H1 (cell line): ENCODE measurements at regions not wholly inside any gene's neighbourhood (a gene's known extent, or its start where the extent isn't known, plus 50 kb on each side); places are given as distances from the start of the nearest gene placed in this dataset.

ENCODE experiments used
- CTCF ChIA-PET: fragments of 300-600 bp; sonication (Branson Sonifier 250); formaldehyde crosslinking; loops from one replicate; lab custom pipeline; 2021; ENCODE audit not compliant: partially characterized antibody; lab: Charles Lee
- POLR2A ChIA-PET: fragments of 300-600 bp; sonication (Branson Sonifier 250); formaldehyde crosslinking; loops from one replicate; lab custom pipeline; 2021; ENCODE audit warnings: inconsistent platforms; ENCODE audit not compliant: partially characterized antibody; lab: Charles Lee
- DNase-seq, 2 experiments: peaks; one replicate each; pipeline versions ENCODE4 v3.0.0 to v3.0.0-alpha.2; 2010 to 2022; ENCODE audit warnings: low spot score in 2 of 2, low read depth in 1 of 2, mixed read lengths in 1 of 2
- FAIRE-seq: peaks from 2 replicates; lab custom pipeline; 2011; peaks lifted over from hg19 to GRCh38; lab: Jason Lieb, UNC
- H2AFZ ChIP-seq: 2 replicates; pipeline ENCODE4 v1.8.1; 2012; ENCODE audit warnings: low read length, inconsistent platforms
- H2AK5ac ChIP-seq: 2 replicates; pipeline ENCODE4 v1.6.1; 2013; ENCODE audit warnings: low read depth, low read length
- H2BK120ac ChIP-seq: replicated peaks from 2 replicates; pipeline ENCODE3; 2013; ENCODE audit warnings: low read depth, low read length, inconsistent platforms
- H2BK12ac ChIP-seq: 2 replicates; pipeline ENCODE4 v1.6.1; 2013; ENCODE audit warnings: low read depth, low read length
- H2BK15ac ChIP-seq: 2 replicates; pipeline ENCODE4 v1.6.1; 2013; ENCODE audit warnings: low read length
- H2BK20ac ChIP-seq: 2 replicates; pipeline ENCODE4 v1.6.1; 2013; ENCODE audit warnings: low read length
- H2BK5ac ChIP-seq: 2 replicates; pipeline ENCODE4 v1.6.1; 2013; ENCODE audit warnings: low read depth, low read length
- H3K14ac ChIP-seq: 2 replicates; pipeline ENCODE4 v1.6.1; 2013; ENCODE audit warnings: inconsistent platforms; ENCODE audit not compliant: insufficient read length
- H3K18ac ChIP-seq: 2 replicates; pipeline ENCODE4 v1.6.1; 2013; ENCODE audit warnings: low read length; ENCODE audit errors: extremely low read depth
- H3K23ac ChIP-seq: 2 replicates; pipeline ENCODE4 v1.6.1; 2013; ENCODE audit warnings: inconsistent platforms; ENCODE audit not compliant: insufficient read length
- H3K23me2 ChIP-seq: 2 replicates; pipeline ENCODE4 v1.6.1; 2013; ENCODE audit warnings: low read depth, low read length
- H3K27ac ChIP-seq: 2 replicates; pipeline ENCODE4 v1.6.1; 2011; ENCODE audit warnings: low read depth, low read length, inconsistent platforms
- H3K27me3 ChIP-seq, 4 experiments: replicated peaks in 1 of 4; 1 replicate in 1 of 4; 2 replicates in 3 of 4; pipeline versions ENCODE4 v1.6.1 to v1.8.1; 2011 to 2013; ENCODE audit warnings: low read length in 3 of 4, mild to moderate bottlenecking in 3 of 4, inconsistent platforms in 2 of 4, mixed read lengths in 2 of 4, moderate library complexity in 1 of 4; ENCODE audit not compliant: control insufficient read depth in 3 of 4, insufficient read depth in 3 of 4; ENCODE audit errors: extremely low read depth in 1 of 4
- H3K36me3 ChIP-seq, 4 experiments: 2 replicates each; pipeline versions ENCODE4 v1.6.1 to v1.8.1; 2011 to 2013; ENCODE audit warnings: mild to moderate bottlenecking in 4 of 4, low read length in 3 of 4, moderate library complexity in 2 of 4, control low read depth in 1 of 4, inconsistent platforms in 1 of 4; ENCODE audit not compliant: insufficient read depth in 4 of 4, control insufficient read depth in 2 of 4
- H3K4ac ChIP-seq: replicated peaks from 2 replicates; pipeline ENCODE3; 2013; ENCODE audit warnings: low read length, low read depth, mixed read lengths, inconsistent platforms; ENCODE audit not compliant: insufficient read length
- H3K4me1 ChIP-seq, 4 experiments: replicated peaks in 1 of 4; 1 replicate in 1 of 4; 2 replicates in 3 of 4; pipeline versions ENCODE4 v1.6.1 to v1.8.1; 2011 to 2013; ENCODE audit warnings: low read length in 3 of 4, inconsistent platforms in 2 of 4, mixed read lengths in 1 of 4; ENCODE audit not compliant: insufficient read depth in 4 of 4, control insufficient read depth in 3 of 4
- H3K4me2 ChIP-seq, 2 experiments: 2 replicates each; pipeline versions ENCODE4 v1.6.1 to v1.8.1; 2011 to 2013; ENCODE audit warnings: low read depth in 2 of 2, low read length in 2 of 2, control low read depth in 1 of 2, inconsistent platforms in 1 of 2, mild to moderate bottlenecking in 1 of 2; ENCODE audit not compliant: insufficient read depth in 1 of 2
- H3K4me3 ChIP-seq, 4 experiments: fragments of 200-600, 300-600 bp in 1 of 4; sonication (generic), shearing (Covaris generic), sonication (Bioruptor Twin) in 1 of 4; 2 replicates each; pipeline versions ENCODE4 v1.5.1 to v1.8.1; 2011 to 2016; ENCODE audit warnings: low read length in 4 of 4, low read depth in 3 of 4, control low read depth in 2 of 4, inconsistent platforms in 2 of 4, mild to moderate bottlenecking in 2 of 4, mixed read lengths in 1 of 4, moderate library complexity in 1 of 4; ENCODE audit not compliant: insufficient read depth in 2 of 4; ENCODE audit errors: extremely low read depth in 1 of 4
- H3K56ac ChIP-seq: replicated peaks from 2 replicates; pipeline ENCODE3; 2013; ENCODE audit warnings: low read depth, mild to moderate bottlenecking, mixed read lengths, low read length, inconsistent platforms; ENCODE audit not compliant: insufficient read length
- H3K79me1 ChIP-seq: 2 replicates; pipeline ENCODE4 v1.6.1; 2013; ENCODE audit warnings: low read depth, low read length, control low read depth
- H3K79me2 ChIP-seq, 2 experiments: 2 replicates each; pipeline versions ENCODE4 v1.6.1 to v1.8.1; 2012 to 2013; ENCODE audit warnings: low read length in 2 of 2, mild to moderate bottlenecking in 2 of 2, inconsistent platforms in 1 of 2; ENCODE audit not compliant: insufficient read depth in 2 of 2, control insufficient read depth in 1 of 2
- H3K9ac ChIP-seq, 4 experiments: replicated peaks in 1 of 4; 1 replicate in 1 of 4; 2 replicates in 3 of 4; pipeline versions ENCODE4 v1.6.1 to v1.8.1; 2011 to 2013; ENCODE audit warnings: low read depth in 3 of 4, low read length in 3 of 4, control low read depth in 2 of 4, mild to moderate bottlenecking in 2 of 4, moderate library complexity in 2 of 4, inconsistent platforms in 1 of 4; ENCODE audit errors: extremely low read depth in 1 of 4
- H3K9me3 ChIP-seq, 2 experiments: 2 replicates each; pipeline versions ENCODE4 v1.6.1 to v1.8.1; 2012 to 2013; ENCODE audit warnings: mild to moderate bottlenecking in 2 of 2, moderate library complexity in 2 of 2, control low read depth in 1 of 2, inconsistent platforms in 1 of 2, low read depth in 1 of 2, low read length in 1 of 2, mixed read lengths in 1 of 2; ENCODE audit not compliant: insufficient read depth in 2 of 2
- H4K20me1 ChIP-seq, 2 experiments: replicated peaks in 1 of 2; 2 replicates each; pipeline versions ENCODE3 to v1.8.1; 2011 to 2013; ENCODE audit warnings: inconsistent platforms in 2 of 2, low read length in 2 of 2, mild to moderate bottlenecking in 1 of 2; ENCODE audit not compliant: insufficient read depth in 2 of 2, control insufficient read depth in 1 of 2
- H4K5ac ChIP-seq: 2 replicates; pipeline ENCODE4 v1.6.1; 2013; ENCODE audit warnings: low read length, low read depth, mixed read lengths, inconsistent platforms; ENCODE audit not compliant: insufficient read length
- H4K8ac ChIP-seq: 2 replicates; pipeline ENCODE4 v1.8.0; 2013; ENCODE audit warnings: mild to moderate bottlenecking, moderate library complexity, low read length, inconsistent platforms; ENCODE audit not compliant: insufficient read depth; ENCODE audit errors: extremely low read depth
- H4K91ac ChIP-seq: replicated peaks from 2 replicates; pipeline ENCODE3; 2013; ENCODE audit warnings: low read length, mixed read lengths, inconsistent platforms; ENCODE audit not compliant: insufficient read length
- PHF8 ChIP-seq: fragments of 200-600 bp; sonication (generic); conservative IDR thresholded peaks from 2 replicates; pipeline ENCODE4 v1.7.1; 2012; ENCODE audit warnings: low read depth, mild to moderate bottlenecking, inconsistent platforms, low read length, moderate library complexity
- RFX5 ChIP-seq: IDR thresholded peaks from 2 replicates; pipeline ENCODE4 v1.6.1; 2011; ENCODE audit warnings: low read depth, low read length, improper control_type of control experiment, borderline replicate concordance
- WGBS, 2 experiments: shearing (Covaris generic) in 1 of 2; methylation state at CpG; one replicate each; pipeline versions ENCODE4 v1.1.6 to v1.1.7; 2013 to 2015; ENCODE audit warnings: low lambda C conversion rate in 2 of 2, mixed read lengths in 2 of 2, inconsistent platforms in 1 of 2, low coverage in 1 of 2, missing lambda C conversion rate in 1 of 2; ENCODE audit not compliant: insufficient replicate concordance in 2 of 2, insufficient coverage in 1 of 2, insufficient read length in 1 of 2; ENCODE audit errors: extremely low coverage in 1 of 2, missing lambda C conversion rate in 1 of 2; 5-methylcytosine and 5-hydroxymethylcytosine counted together
- TF ChIP-seq, protein P1 (sequence below), 3 experiments: IDR thresholded peaks; 1 replicate in 2 of 3; 2 replicates in 1 of 3; pipeline versions ENCODE4 v1.5.1 to v1.6.1; 2011; ENCODE audit warnings: low read length in 3 of 3, mild to moderate bottlenecking in 3 of 3, inconsistent platforms in 2 of 3, low read depth in 1 of 3, moderate library complexity in 1 of 3; ENCODE audit not compliant: insufficient read depth in 1 of 3; ENCODE audit errors: control extremely low read depth in 1 of 3

DNA sequence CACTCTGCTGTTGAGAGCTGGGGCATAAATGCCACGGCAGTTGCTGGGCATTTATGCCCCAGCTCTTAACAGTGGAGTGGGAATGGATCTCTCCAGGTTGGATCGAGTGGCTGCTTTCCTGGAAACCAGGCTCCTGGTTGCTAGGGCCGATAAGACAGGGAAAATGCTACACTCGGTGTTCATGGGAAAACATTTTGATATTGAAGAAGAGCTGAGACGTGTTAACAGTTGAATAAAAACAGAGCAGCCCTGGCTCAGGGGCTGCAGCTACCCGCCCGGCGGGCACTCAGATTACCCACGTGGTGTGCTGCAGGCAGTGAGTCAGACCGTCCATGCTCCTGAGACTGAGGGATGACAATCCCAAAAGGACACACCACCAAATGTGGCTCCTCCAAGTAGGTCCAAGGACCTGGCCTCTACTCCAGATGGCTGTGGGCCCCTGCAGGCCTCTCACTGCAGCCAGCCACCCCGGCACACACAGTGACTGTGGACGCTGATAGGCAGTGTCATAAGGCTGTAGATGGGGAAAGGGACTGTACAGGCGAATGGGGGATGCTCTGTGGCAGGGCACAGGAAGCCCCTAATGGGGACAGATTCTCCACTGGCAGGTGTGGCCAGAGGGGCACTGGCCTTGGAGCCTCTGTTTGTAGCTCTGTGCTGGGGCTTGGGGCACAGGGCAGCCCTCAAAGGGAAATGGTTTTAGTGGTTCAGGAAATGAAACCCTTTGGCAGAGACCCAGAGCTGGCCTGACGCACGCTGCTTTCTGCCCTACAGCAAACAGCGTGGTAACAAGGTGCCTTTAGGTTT is 237.8 kb downstream of the LY86 start:
- ChIA-PET CTCF (interaction anchor here (1.2 to 2.4 kb wide), 2 partner anchors 34 to 38 kb away, joined by 4 to 5 read pairs; no protein-coding TSS in a partner anchor), POLR2A (no interaction called here)
- no peak overlapping the region for H2AK5ac ChIP-seq
- no peak overlapping the region for H3K4me3 ChIP-seq
- no peak overlapping the region for H4K5ac ChIP-seq
- H3K79me2 ChIP-seq, result no peaks in the 10 kb centered on the region
- H3K36me3 ChIP-seq, result no peaks in the 10 kb centered on the region
- H2BK15ac ChIP-seq, result no peak overlapping the region
- DNase-seq (no peak), FAIRE-seq (no peak)
- H3K27me3 ChIP-seq, result no peaks in the 10 kb centered on the region
- H3K4me1 ChIP-seq, result peaks cover 0 to 10% (median 6%) of the 10 kb centered on the region in 4 experiments; a peak in 4 of 7 replicates
- H2BK120ac ChIP-seq, result no peak overlapping the region
- no peak overlapping the region for H3K9ac ChIP-seq
- H4K8ac ChIP-seq, result peak overlapping the region; percentile 42; the same call in 1 of the 2 replicates
- H3K27ac ChIP-seq, result no peak overlapping the region
- H3K56ac ChIP-seq, result peak overlapping the region; percentile 10
- no peak overlapping the region for H3K23ac ChIP-seq
- no peak overlapping the region for H2BK20ac ChIP-seq
- 0 out of 2 replicates have a peak overlapping the region, but pooled peaks have one; percentile 9 for H2BK12ac ChIP-seq
- no peaks in the 10 kb centered on the region for H3K9me3 ChIP-seq
- H3K14ac ChIP-seq, result no peak overlapping the region
- no peak overlapping the region for H3K4ac ChIP-seq
- H4K91ac ChIP-seq, result no peak overlapping the region
- no peak overlapping the region for H3K4me2 ChIP-seq
- WGBS, 2 experiments, result 89% methylated on average over 16 of the region's 16 CpGs; no CpG with 5 or more reads in 1 of the 2 experiments
- H4K20me1 ChIP-seq, result no peaks in the 10 kb centered on the region
- H3K23me2 ChIP-seq, result peaks cover 4% of the 10 kb centered on the region; the same call in 1 of the 2 replicates
- no peak overlapping the region for H2BK5ac ChIP-seq
- H2AFZ ChIP-seq, result no peak overlapping the region
- no peak overlapping the region for H3K18ac ChIP-seq
- no peaks in the 10 kb centered on the region for H3K79me1 ChIP-seq
- TF ChIP-seq PHF8, result no peak
- TF ChIP-seq RFX5, result no peak
- TF ChIP-seq, protein P1, sequence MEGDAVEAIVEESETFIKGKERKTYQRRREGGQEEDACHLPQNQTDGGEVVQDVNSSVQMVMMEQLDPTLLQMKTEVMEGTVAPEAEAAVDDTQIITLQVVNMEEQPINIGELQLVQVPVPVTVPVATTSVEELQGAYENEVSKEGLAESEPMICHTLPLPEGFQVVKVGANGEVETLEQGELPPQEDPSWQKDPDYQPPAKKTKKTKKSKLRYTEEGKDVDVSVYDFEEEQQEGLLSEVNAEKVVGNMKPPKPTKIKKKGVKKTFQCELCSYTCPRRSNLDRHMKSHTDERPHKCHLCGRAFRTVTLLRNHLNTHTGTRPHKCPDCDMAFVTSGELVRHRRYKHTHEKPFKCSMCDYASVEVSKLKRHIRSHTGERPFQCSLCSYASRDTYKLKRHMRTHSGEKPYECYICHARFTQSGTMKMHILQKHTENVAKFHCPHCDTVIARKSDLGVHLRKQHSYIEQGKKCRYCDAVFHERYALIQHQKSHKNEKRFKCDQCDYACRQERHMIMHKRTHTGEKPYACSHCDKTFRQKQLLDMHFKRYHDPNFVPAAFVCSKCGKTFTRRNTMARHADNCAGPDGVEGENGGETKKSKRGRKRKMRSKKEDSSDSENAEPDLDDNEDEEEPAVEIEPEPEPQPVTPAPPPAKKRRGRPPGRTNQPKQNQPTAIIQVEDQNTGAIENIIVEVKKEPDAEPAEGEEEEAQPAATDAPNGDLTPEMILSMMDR (IDR thresholded peaks at IDR 0.05; ENCODE audit: control extremely low read depth in 1 of 3, insufficient read depth in 1 of 3, low read depth in 1 of 3, low read length in 3 of 3), result no peak
